ENCODE measurements at regions not wholly inside any gene's neighbourhood (a gene's known extent, or its start where the extent isn't known, plus 50 kb on each side); places are given as distances from the start of the nearest gene placed in this dataset.

DNA sequence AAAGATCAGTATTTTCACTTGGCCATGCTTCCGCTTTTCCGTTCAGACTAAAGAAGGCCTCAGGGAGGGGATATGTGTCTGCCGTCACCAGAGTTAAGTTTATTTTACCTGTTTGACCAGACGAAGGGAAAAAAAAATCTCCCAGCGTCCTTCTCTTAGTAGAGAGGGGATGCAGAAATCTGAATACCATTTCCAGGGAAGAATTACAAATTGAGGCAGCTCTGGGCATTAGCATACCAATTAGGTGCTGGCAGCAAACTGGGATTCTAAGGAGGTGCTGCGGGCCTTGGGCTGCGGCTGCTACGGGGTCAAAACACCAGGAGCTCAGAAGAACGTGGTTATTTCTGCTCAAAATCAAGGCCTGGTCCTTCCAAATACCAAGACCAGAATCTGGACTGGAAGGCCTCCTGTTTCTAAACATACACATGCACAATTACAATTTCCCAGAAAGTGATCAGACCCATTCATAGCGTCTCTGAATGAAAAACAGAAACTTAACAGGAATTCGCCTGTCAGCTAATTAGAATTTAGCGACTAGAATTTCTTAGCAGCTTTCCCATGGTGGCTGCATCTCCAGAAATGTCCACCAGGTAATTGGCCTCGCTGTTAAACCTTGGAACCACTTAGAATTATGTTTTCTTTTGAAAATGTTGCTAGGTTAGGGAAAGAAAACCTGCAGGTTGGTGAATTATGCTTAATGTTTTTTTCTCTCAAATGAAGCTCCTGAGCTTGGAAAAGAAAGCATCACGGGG lies 617.0 kb downstream of the VRK1 start:
- no peaks in the 10 kb centered on the region for H3K27me3 ChIP-seq (ENCODE audit: insufficient read depth, low read depth, low read length)
- peak overlapping the region; percentile 95 for H3K4me2 ChIP-seq (ENCODE audit: low read length)
- no peaks in the 10 kb centered on the region for H3K9me2 ChIP-seq (ENCODE audit: insufficient read depth, low read length)
- H4K20me1 ChIP-seq (ENCODE audit: insufficient read depth): no peaks in the 10 kb centered on the region
- TF ChIP-seq, protein P1, sequence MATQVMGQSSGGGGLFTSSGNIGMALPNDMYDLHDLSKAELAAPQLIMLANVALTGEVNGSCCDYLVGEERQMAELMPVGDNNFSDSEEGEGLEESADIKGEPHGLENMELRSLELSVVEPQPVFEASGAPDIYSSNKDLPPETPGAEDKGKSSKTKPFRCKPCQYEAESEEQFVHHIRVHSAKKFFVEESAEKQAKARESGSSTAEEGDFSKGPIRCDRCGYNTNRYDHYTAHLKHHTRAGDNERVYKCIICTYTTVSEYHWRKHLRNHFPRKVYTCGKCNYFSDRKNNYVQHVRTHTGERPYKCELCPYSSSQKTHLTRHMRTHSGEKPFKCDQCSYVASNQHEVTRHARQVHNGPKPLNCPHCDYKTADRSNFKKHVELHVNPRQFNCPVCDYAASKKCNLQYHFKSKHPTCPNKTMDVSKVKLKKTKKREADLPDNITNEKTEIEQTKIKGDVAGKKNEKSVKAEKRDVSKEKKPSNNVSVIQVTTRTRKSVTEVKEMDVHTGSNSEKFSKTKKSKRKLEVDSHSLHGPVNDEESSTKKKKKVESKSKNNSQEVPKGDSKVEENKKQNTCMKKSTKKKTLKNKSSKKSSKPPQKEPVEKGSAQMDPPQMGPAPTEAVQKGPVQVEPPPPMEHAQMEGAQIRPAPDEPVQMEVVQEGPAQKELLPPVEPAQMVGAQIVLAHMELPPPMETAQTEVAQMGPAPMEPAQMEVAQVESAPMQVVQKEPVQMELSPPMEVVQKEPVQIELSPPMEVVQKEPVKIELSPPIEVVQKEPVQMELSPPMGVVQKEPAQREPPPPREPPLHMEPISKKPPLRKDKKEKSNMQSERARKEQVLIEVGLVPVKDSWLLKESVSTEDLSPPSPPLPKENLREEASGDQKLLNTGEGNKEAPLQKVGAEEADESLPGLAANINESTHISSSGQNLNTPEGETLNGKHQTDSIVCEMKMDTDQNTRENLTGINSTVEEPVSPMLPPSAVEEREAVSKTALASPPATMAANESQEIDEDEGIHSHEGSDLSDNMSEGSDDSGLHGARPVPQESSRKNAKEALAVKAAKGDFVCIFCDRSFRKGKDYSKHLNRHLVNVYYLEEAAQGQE (IDR thresholded peaks at IDR 0.05; ENCODE audit: borderline replicate concordance): no peak
- TF ChIP-seq, protein P2, sequence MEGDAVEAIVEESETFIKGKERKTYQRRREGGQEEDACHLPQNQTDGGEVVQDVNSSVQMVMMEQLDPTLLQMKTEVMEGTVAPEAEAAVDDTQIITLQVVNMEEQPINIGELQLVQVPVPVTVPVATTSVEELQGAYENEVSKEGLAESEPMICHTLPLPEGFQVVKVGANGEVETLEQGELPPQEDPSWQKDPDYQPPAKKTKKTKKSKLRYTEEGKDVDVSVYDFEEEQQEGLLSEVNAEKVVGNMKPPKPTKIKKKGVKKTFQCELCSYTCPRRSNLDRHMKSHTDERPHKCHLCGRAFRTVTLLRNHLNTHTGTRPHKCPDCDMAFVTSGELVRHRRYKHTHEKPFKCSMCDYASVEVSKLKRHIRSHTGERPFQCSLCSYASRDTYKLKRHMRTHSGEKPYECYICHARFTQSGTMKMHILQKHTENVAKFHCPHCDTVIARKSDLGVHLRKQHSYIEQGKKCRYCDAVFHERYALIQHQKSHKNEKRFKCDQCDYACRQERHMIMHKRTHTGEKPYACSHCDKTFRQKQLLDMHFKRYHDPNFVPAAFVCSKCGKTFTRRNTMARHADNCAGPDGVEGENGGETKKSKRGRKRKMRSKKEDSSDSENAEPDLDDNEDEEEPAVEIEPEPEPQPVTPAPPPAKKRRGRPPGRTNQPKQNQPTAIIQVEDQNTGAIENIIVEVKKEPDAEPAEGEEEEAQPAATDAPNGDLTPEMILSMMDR (IDR thresholded peaks at IDR 0.05; ENCODE audit: poor library complexity, severe bottlenecking): peak; percentile 32
- H3K9me3 ChIP-seq (ENCODE audit: low read length): no peaks in the 10 kb centered on the region
- peaks cover 4% of the 10 kb centered on the region for H3K79me2 ChIP-seq (replicated peaks; ENCODE audit: insufficient read depth, low read length)
- peak overlapping the region; percentile 86 for H3K9ac ChIP-seq (ENCODE audit: low read length)
- no peaks in the 10 kb centered on the region for H3K36me3 ChIP-seq (ENCODE audit: insufficient read depth, low read length)
- H3K4me3 ChIP-seq (ENCODE audit: low read length): peak overlapping the region; percentile 65
- H3K27ac ChIP-seq (ENCODE audit: low read length): peak overlapping the region; percentile 98
- H3F3A ChIP-seq (ENCODE audit: insufficient read depth, low read length, poor library complexity, severe bottlenecking): peaks cover 6% of the 10 kb centered on the region
- no peak overlapping the region for H2AFZ ChIP-seq (ENCODE audit: low read depth, low read length)

DNA sequence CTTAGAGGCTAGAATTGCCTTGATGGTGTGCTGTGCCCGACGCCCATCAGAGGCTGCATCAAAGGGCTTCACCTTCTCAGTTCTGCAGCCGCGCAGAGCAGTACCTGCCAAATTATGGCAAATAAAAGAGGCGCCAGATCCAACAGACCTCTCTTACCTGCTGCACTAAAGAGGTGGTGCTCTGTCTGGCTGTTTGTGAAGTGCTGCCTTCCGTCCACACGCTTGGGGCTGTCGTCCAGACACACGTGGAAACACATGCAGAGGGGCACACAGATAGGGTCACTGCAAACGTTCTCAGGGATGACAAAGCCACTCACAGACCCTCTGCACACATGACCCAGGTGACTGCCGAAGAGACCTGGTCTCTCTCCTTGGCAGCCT lies 617.5 kb downstream of the VRK1 start:
- Histone ChIP-seq H3K4me2 (ENCODE audit: low read length) (no peak overlapping the region), H3K36me3 (ENCODE audit: insufficient read depth, low read length) (no peaks in the 10 kb centered on the region), H3K9me3 (ENCODE audit: low read length) (no peaks in the 10 kb centered on the region), H3K9ac (ENCODE audit: low read length) (peak overlapping the region; percentile 86), H3K27me3 (ENCODE audit: insufficient read depth, low read depth, low read length) (no peaks in the 10 kb centered on the region), H2AFZ (ENCODE audit: low read depth, low read length) (no peak overlapping the region), H4K20me1 (ENCODE audit: insufficient read depth) (no peaks in the 10 kb centered on the region), H3K79me2 (replicated peaks; ENCODE audit: insufficient read depth, low read length) (peaks cover 4% of the 10 kb centered on the region), H3F3A (ENCODE audit: insufficient read depth, low read length, poor library complexity, severe bottlenecking) (peaks cover 6% of the 10 kb centered on the region), H3K4me3 (ENCODE audit: low read length) (peak overlapping the region; percentile 65), H3K27ac (ENCODE audit: low read length) (peak overlapping the region; percentile 98), H3K9me2 (ENCODE audit: insufficient read depth, low read length) (no peaks in the 10 kb centered on the region)
- TF ChIP-seq SMC3 (conservative IDR thresholded peaks at IDR 0.05; ENCODE audit: poor library complexity) (no peak), EZH2 (IDR thresholded peaks at IDR 0.05; ENCODE audit: borderline replicate concordance, insufficient read depth, low read length, poor library complexity, severe bottlenecking) (no peak), POLR2AphosphoS5 (IDR thresholded peaks at IDR 0.05) (no peak), EP300 (conservative IDR thresholded peaks at IDR 0.05; ENCODE audit: poor library complexity, severe bottlenecking) (no peak), TAF1 (IDR thresholded peaks at IDR 0.05; ENCODE audit: low read depth) (no peak), MXI1 (conservative IDR thresholded peaks at IDR 0.05; ENCODE audit: poor library complexity, severe bottlenecking) (no peak), RAD21 (conservative IDR thresholded peaks at IDR 0.05) (no peak)
- TF ChIP-seq, protein P2 (IDR thresholded peaks at IDR 0.05; ENCODE audit: poor library complexity, severe bottlenecking): no peak
- TF ChIP-seq, protein P1 (IDR thresholded peaks at IDR 0.05; ENCODE audit: borderline replicate concordance): no peak

Data from neural cell (in vitro differentiated cells).